HepG2 (cell line): ENCODE measurements at regions not wholly inside any gene's neighbourhood (a gene's known extent, or its start where the extent isn't known, plus 50 kb on each side); places are given as distances from the start of the nearest gene placed in this dataset.

ENCODE experiments used
- ATAC-seq: fragments of 200-7000 bp; cut with Tn5 transposase; 3 replicates; pipeline ENCODE4 v1.9.1; 2020; ENCODE audit warnings: mild to moderate bottlenecking, moderate library complexity
- BruUV-seq: library from RNA; stranded (reverse); fragments of 400-500 nt; replicated peaks from 2 replicates; lab custom pipeline; 2021; lab: Mats Ljungman, UMichigan
- CTCF ChIA-PET: fragments of 300-600 bp; formaldehyde crosslinking; extraction: SDS; loops from one replicate; lab custom pipeline; 2021; ENCODE audit warnings: low total read pairs, inconsistent platforms, low intra/inter-chr PET ratio; lab: Yijun Ruan, JAX
- POLR2A ChIA-PET: fragments of 350-600 bp; sonication (Branson Sonifier 250); formaldehyde crosslinking; loops from one replicate; lab custom pipeline; 2020; ENCODE audit warnings: antibody characterized with exemption, inconsistent platforms; lab: Yijun Ruan, JAX
- DNase-seq: peaks from one replicate; pipeline ENCODE4 v3.0.0-alpha.2; 2015; ENCODE audit warnings: low spot score
- FAIRE-seq: peaks from 3 replicates; lab custom pipeline; 2011; peaks lifted over from hg19 to GRCh38; lab: Jason Lieb, UNC
- H2AFZ ChIP-seq: one replicate; pipeline ENCODE4 v1.6.1; 2011; ENCODE audit warnings: low read length, inconsistent platforms
- H3K27ac ChIP-seq: fragments of 300-600 bp; 3 replicates; pipeline ENCODE4 v1.8.0; 2011; ENCODE audit warnings: mixed run types, mild to moderate bottlenecking, mixed read lengths, low read length, inconsistent platforms; ENCODE audit not compliant: insufficient read depth; ENCODE audit errors: extremely low read length
- H3K27me3 ChIP-seq, 2 experiments: fragments of 200-600 bp in 1 of 2; 2 replicates in 1 of 2; 3 replicates in 1 of 2; pipeline versions ENCODE4 v1.6.0 to v1.8.0; 2011; ENCODE audit warnings: low read length in 2 of 2, mild to moderate bottlenecking in 2 of 2, moderate library complexity in 2 of 2, inconsistent platforms in 1 of 2; ENCODE audit not compliant: insufficient read depth in 2 of 2, control insufficient read depth in 1 of 2
- H3K36me3 ChIP-seq, 2 experiments: fragments of 200-600 bp in 1 of 2; replicated peaks in 1 of 2; 2 replicates in 1 of 2; 3 replicates in 1 of 2; pipeline versions ENCODE4 v1.5.1 to v1.8.0; 2011; ENCODE audit warnings: low read length in 2 of 2, inconsistent platforms in 1 of 2; ENCODE audit not compliant: insufficient read depth in 2 of 2, control insufficient read depth in 1 of 2
- H3K4me1 ChIP-seq: 2 replicates; pipeline ENCODE4 v1.5.1; 2012; ENCODE audit warnings: low read length, inconsistent platforms; ENCODE audit not compliant: insufficient read depth
- H3K4me2 ChIP-seq: 2 replicates; pipeline ENCODE4 v1.6.0; 2011; ENCODE audit warnings: low read depth, low read length, inconsistent platforms
- H3K4me3 ChIP-seq, 3 experiments: fragments of 200-600 bp in 1 of 3; sonication (generic), shearing (Covaris generic) in 1 of 3; replicated peaks in 1 of 3; 2 replicates each; pipeline ENCODE4 v1.5.1; 2011 to 2016; ENCODE audit warnings: low read length in 3 of 3, inconsistent platforms in 2 of 3, low read depth in 2 of 3, mild to moderate bottlenecking in 2 of 3, control low read depth in 1 of 3, mixed read lengths in 1 of 3; ENCODE audit not compliant: insufficient read depth in 1 of 3
- H3K79me2 ChIP-seq: one replicate; pipeline ENCODE4 v1.6.1; 2011; ENCODE audit warnings: low read length, inconsistent platforms; ENCODE audit not compliant: insufficient read depth
- H3K9ac ChIP-seq: 2 replicates; pipeline ENCODE4 v1.6.0; 2011; ENCODE audit warnings: mild to moderate bottlenecking, low read depth, low read length, inconsistent platforms; ENCODE audit not compliant: insufficient read depth
- H3K9me3 ChIP-seq: 2 replicates; pipeline ENCODE4 v1.5.1; 2012; ENCODE audit warnings: mild to moderate bottlenecking, low read length
- H4K20me1 ChIP-seq: 2 replicates; pipeline ENCODE4 v1.6.0; 2011; ENCODE audit warnings: inconsistent platforms, mild to moderate bottlenecking, low read length, moderate library complexity; ENCODE audit not compliant: insufficient read depth
- ARNT2 ChIP-seq: sonication (generic); formaldehyde crosslinking; IDR thresholded peaks from 2 replicates; pipeline ENCODE4 v1.8.0; 2022; ENCODE audit warnings: mild to moderate bottlenecking, low read depth, missing genetic modification reagents, moderate library complexity
- ATF7 ChIP-seq, 2 experiments: fragments of 450-650 bp in 1 of 2; sonication (generic) in 1 of 2; formaldehyde crosslinking in 1 of 2; IDR thresholded peaks; 2 replicates each; pipeline versions ENCODE4 v1.4.0 to v1.6.1; 2016 to 2020; ENCODE audit warnings: antibody characterized with exemption in 1 of 2, mild to moderate bottlenecking in 1 of 2, missing genetic modification reagents in 1 of 2
- CENPT ChIP-seq: sonication (generic); formaldehyde crosslinking; IDR thresholded peaks from 2 replicates; pipeline ENCODE4 v1.8.0; 2022; ENCODE audit warnings: low read depth, mild to moderate bottlenecking, moderate library complexity, missing genetic modification reagents
- CREM ChIP-seq, 2 experiments: sonication (generic) in 1 of 2; formaldehyde crosslinking in 1 of 2; IDR thresholded peaks; 2 replicates each; pipeline versions ENCODE4 v1.4.0 to v1.6.1; 2016 to 2020; ENCODE audit warnings: antibody characterized with exemption in 1 of 2, mild to moderate bottlenecking in 1 of 2, missing genetic modification reagents in 1 of 2
- FOXA3 ChIP-seq: IDR thresholded peaks from 2 replicates; pipeline ENCODE4 v1.6.1; 2016; ENCODE audit warnings: missing genetic modification reagents, missing compliant biosample characterization
- FOXJ3 ChIP-seq: sonication (generic); formaldehyde crosslinking; IDR thresholded peaks from 2 replicates; pipeline ENCODE4 v1.4.0; 2020; ENCODE audit warnings: missing genetic modification reagents, mild to moderate bottlenecking, borderline replicate concordance
- HHEX ChIP-seq: IDR thresholded peaks from 2 replicates; pipeline ENCODE4 v1.6.1; 2016; ENCODE audit warnings: control low read depth
- KAT7 ChIP-seq: IDR thresholded peaks from 2 replicates; pipeline ENCODE4 v1.6.1; 2018; ENCODE audit warnings: borderline replicate concordance, missing compliant biosample characterization
- NFKB2 ChIP-seq: sonication (generic); formaldehyde crosslinking; IDR thresholded peaks from 2 replicates; pipeline ENCODE4 v1.4.0; 2020; ENCODE audit warnings: missing genetic modification reagents, borderline replicate concordance
- NR2F2 ChIP-seq: IDR thresholded peaks from 2 replicates; pipeline ENCODE4 v1.6.1; 2012; ENCODE audit warnings: low read depth, inconsistent platforms, borderline replicate concordance
- PRDM10 ChIP-seq: sonication (generic); formaldehyde crosslinking; IDR thresholded peaks from 2 replicates; pipeline ENCODE4 v1.4.0; 2020; ENCODE audit warnings: low read depth, missing genetic modification reagents
- ZBTB21 ChIP-seq: sonication (generic); formaldehyde crosslinking; IDR thresholded peaks from 2 replicates; pipeline ENCODE4 v1.4.0; 2020; ENCODE audit warnings: missing genetic modification reagents
- ZNF317 ChIP-seq: sonication (generic); formaldehyde crosslinking; IDR thresholded peaks from 2 replicates; pipeline ENCODE4 v1.5.0; 2020; ENCODE audit warnings: mild to moderate bottlenecking, missing genetic modification reagents
- ZNF382 ChIP-seq: sonication (generic); formaldehyde crosslinking; IDR thresholded peaks from 2 replicates; pipeline ENCODE4 v1.5.0; 2020; ENCODE audit warnings: missing genetic modification reagents, mild to moderate bottlenecking, borderline replicate concordance
- ZNF510 ChIP-seq: sonication (generic); formaldehyde crosslinking; IDR thresholded peaks from 2 replicates; pipeline ENCODE4 v1.4.0; 2020; ENCODE audit warnings: low read depth, mild to moderate bottlenecking, missing genetic modification reagents
- ZNF558 ChIP-seq: sonication (generic); formaldehyde crosslinking; IDR thresholded peaks from 2 replicates; pipeline ENCODE4 v1.9.0; 2022; ENCODE audit warnings: mild to moderate bottlenecking, missing genetic modification reagents, borderline replicate concordance
- WGBS: methylation state at CpG from one replicate; pipeline ENCODE4 v1.1.6; 2017; ENCODE audit warnings: low lambda C conversion rate; 5-methylcytosine and 5-hydroxymethylcytosine counted together
- in situ Hi-C: cut with HindIII; loops from 2 replicates; pipeline ENCODE4 v1.10.0; 2017; ENCODE audit warnings: low pct_unique_long_range_greater_than_20kb; ENCODE audit not compliant: extremely low pct_ligation_motif_present
- intact Hi-C: fragments of 100-400 bp; cut with micrococcal nuclease; formaldehyde crosslinking; loops from one replicate; pipeline ENCODE4 v1.10.0; 2022; ENCODE audit not compliant: unreplicated experiment

DNA sequence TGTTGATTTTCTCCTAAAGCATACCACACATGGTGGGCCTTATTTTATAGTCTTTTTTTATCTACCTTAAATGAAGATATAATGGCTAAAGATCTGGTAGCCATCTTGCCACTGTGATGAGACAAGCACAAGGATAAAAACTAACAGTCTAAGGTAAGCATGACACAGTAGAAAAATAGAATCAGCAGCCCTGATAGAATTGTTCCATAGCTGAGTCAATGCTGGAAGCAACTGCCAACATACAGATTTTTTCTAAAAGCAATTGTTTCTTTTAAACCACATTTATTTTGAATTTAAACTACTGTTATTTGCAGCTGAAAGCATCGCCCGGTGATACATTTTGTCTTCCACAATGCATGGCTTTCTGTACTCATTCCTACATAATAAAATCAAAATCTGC, 1091.5 kb upstream of the CHAC2 start:
- Histone ChIP-seq H3K9ac (no peak overlapping the region), H3K4me1 (no peaks in the 10 kb centered on the region), H3K79me2 (no peaks in the 10 kb centered on the region), H4K20me1 (no peaks in the 10 kb centered on the region), H3K27ac (no peak overlapping the region), H3K27me3 (no peaks in the 10 kb centered on the region)
- FAIRE-seq, result no peak
- POLR2A ChIA-PET, result no interaction called here
- CTCF ChIA-PET, result no interaction called here
- no peak for TF ChIP-seq CENPT (CRISPR knock-in tag)
- no peak for TF ChIP-seq FOXA3
- no peak for TF ChIP-seq ZNF317 (CRISPR knock-in tag)
- TF ChIP-seq ATF7 (IDR thresholded peaks at IDR 0.05), result no peak
- TF ChIP-seq ATF7 (CRISPR knock-in tag; IDR thresholded peaks at IDR 0.05), result no peak
- no peak for TF ChIP-seq FOXJ3 (CRISPR knock-in tag)
- TF ChIP-seq, all 625 proteins: peak for 0
- Histone ChIP-seq H3K4me2 (no peak overlapping the region), H2AFZ (no peak overlapping the region), H3K9me3 (peaks cover 83% of the 10 kb centered on the region), H3K4me3 (no peak overlapping the region), H3K36me3 (no peaks in the 10 kb centered on the region)
- intact Hi-C loops (no loop called here), in situ Hi-C loops (no loop called here)
- ATAC-seq (no peak), DNase-seq (no peak)
- WGBS, result 0% methylated on average over 2 of the region's 2 CpGs
- no TSS peak for BruUV-seq

- FAIRE-seq (no peak), DNase-seq (no peak), ATAC-seq (no peak)
- H3K4me3 ChIP-seq, result no peak overlapping the region
- BruUV-seq, result no TSS peak
- in situ Hi-C loops (no loop called here), intact Hi-C loops (no loop called here)
- H3K36me3 ChIP-seq, result no peaks in the 10 kb centered on the region
- peaks cover 83% of the 10 kb centered on the region for H3K9me3 ChIP-seq
- H3K27ac ChIP-seq, result no peak overlapping the region
- no peak overlapping the region for H2AFZ ChIP-seq
- no peak overlapping the region for H3K9ac ChIP-seq
- H3K4me1 ChIP-seq, result no peaks in the 10 kb centered on the region
- ChIA-PET CTCF (no interaction called here), POLR2A (no interaction called here)
- WGBS, result 0% methylated on average over 1 of the region's 1 CpG
- H3K4me2 ChIP-seq, result no peak overlapping the region
- H4K20me1 ChIP-seq, result no peaks in the 10 kb centered on the region
- H3K79me2 ChIP-seq, result no peaks in the 10 kb centered on the region
- H3K27me3 ChIP-seq, result no peaks in the 10 kb centered on the region
- TF ChIP-seq NFKB2 (no peak), ZNF510 (CRISPR knock-in tag) (no peak), KAT7 (CRISPR knock-in tag) (no peak), PRDM10 (CRISPR knock-in tag) (no peak), ZBTB21 (no peak), ZNF382 (CRISPR knock-in tag) (no peak), NR2F2 (no peak), ZNF558 (CRISPR knock-in tag) (no peak), HHEX (CRISPR knock-in tag) (no peak), ARNT2 (no peak), CREM (IDR thresholded peaks at IDR 0.05) (no peak), CREM (CRISPR knock-in tag; IDR thresholded peaks at IDR 0.05) (no peak)
These were observed 1098.9 kb upstream of the CHAC2 start for GRCh38 chr2:52668724-52669123.
